A172 (cell line): ENCODE measurements at regions not wholly inside any gene's neighbourhood (a gene's known extent, or its start where the extent isn't known, plus 50 kb on each side); places are given as distances from the start of the nearest gene placed in this dataset.

ENCODE experiments used
- DNase-seq: peaks from one replicate; pipeline ENCODE4 v3.0.0-alpha.2; 2015; ENCODE audit warnings: low spot score

DNA sequence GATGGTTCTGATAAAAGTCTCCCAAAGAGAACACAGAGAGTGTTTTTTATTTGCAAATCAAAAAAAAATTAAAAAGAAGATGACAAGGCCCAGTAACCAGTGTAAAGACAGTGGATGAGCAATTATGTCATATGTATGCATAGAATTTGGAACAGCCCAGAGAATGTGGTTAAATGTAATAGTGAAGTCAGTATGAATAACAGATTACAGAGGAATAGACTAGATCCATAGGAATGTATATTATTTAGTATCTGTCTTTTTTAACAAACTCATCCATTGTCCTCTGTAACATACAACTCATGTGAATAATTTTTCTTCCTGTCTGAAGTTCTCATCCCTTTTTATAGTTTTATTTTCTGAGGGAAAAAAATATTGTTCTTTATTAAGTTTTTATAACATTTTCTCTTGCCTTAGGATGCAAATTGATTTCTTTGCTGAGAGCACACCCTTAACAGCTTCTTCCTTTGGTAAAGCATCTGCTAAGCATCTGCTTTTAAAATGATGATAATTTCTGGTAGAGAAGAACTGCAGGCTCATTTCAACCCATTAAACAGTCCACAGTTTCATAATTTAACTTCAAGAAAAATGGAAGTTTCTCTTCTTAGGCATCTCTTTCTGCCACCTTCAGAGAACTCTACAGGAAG is 266.5 kb upstream of the MTNR1B start:
- peak; percentile 1 for DNase-seq

DNA sequence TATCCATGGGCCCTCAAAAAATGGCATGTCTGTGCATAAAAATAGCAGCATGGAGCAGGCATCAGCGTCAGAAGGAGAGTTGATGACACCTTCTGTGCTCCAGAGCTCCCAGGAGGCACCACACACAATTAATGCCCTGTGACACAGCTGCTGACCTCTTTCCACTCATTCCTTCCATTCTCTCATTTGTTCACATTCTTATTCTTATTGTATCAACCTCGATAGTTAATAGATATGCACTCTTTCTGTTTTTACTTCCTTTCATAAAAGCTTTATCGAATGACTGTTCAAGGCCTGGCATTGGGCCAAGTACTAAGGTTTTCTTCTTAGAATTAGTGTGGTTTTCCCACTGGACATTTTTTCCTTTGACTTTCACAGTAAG is 266.0 kb upstream of the MTNR1B start:
- no peak for DNase-seq

DNA sequence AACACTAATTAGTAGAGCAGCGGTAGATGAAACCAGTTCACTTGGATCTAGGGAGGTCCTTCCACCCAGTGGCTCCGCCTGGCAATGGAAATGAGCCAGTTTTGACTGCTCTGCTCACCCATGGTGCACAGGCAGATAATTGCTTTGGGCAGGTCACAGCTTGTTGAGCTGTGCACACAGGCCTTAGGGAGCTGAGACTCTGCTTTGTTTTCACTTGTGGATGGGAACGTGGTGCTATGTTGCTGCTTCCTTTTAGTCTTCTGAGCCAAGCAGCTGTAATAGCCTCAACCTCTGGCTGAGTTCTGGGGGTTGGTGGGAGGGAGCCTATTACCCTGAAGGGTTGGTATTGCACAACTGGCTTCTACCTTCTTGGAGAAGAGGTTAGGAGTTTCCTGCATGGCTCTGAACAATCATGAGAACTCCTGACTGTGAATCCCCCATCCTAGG is 262.3 kb upstream of the MTNR1B start:
- DNase-seq: no peak

DNA sequence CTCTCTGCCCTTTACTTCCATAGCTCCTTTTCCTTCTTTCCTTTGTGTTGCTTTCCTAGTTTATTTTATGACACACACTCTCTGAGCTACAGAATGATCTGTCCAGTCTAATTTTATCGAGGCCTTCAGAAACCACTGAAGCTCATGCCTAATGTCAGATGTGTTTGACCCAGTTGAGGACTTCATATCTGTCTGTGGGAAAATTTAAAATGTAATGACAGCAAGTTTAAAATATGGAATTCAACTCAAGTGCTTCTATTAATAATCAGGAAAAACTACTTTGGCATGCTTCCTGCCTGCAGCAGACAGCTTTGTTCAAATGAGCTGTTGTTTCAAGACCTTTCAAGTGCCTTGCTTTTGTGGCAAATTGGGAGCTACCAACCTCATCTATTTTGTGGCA is 261.8 kb upstream of the MTNR1B start:
- no peak for DNase-seq

DNA sequence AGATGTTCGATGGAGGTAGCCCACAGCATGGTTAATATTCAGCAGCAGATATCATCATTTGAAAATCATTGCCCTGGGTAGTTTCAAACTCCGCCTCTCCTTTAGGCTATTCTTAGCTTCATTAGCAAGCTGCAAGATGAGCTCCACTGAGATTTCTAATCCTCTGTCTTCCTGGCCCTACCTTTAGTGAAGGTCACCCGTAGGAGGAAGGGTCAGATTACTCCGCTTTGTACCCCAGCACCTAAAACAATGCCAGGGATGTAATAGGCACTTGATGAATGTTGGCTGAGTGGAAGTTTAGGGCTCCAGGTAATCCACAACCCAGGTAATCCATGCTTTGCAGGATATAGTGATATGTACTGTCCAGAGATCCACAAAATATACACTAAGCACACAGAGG is 260.1 kb upstream of the MTNR1B start:
- DNase-seq: no peak

DNA sequence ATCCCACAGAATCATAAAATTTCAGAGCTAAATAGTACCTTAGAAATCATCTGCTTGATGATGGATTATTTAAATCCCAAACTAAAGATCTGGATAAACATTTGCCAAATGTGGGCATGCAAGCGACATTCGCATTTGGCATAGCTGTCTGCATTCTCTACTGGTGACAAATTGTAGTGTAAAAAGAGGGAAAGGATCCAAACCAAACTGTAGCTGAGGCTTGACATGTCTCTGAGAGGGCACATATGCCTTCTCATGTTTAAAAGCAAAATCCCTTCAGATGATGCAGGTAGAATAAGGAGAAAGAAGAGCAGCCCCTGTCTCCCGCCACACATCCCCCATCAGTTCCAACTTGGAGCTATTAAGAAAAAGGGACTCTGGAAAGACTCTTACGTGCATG is 257.5 kb upstream of the MTNR1B start:
- DNase-seq: no peak

DNA sequence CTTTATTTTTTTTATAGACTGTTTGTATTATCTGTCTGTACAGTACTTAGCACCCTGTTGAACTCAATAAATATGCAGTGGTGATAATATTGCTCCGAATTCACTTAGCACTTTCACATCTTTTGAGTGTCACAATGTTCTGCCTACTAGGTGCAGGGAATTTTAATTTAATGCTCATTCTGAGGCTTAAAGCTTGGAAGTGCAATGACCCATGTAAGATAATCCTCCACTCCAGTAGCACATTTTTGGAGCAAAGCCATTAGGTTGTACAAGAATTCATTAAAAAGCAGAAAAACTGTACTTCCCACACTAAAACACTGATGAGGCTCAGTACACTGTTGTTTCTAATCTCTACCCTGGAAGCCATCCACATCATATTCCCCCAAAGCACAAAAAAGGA is 255.3 kb upstream of the MTNR1B start:
- DNase-seq: no peak

DNA sequence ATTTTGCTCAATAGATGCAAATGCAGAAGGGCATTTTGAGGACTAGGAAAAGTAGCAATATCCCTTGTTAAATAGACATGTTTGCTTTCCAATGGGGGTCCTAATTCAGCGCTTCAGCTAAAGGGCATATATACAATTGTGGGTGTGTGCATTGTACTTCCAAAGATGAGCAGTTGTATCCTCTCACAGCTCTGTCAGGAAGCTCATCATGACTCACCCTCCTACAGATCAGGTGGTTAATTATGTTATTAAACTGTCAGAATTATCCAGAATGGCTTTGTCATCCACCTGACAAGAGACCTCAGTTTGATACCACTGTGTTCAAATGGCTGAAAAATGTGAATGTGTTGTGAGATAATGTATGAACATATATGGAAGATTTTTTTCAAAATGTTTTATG is 252.2 kb upstream of the MTNR1B start:
- no peak for DNase-seq

DNA sequence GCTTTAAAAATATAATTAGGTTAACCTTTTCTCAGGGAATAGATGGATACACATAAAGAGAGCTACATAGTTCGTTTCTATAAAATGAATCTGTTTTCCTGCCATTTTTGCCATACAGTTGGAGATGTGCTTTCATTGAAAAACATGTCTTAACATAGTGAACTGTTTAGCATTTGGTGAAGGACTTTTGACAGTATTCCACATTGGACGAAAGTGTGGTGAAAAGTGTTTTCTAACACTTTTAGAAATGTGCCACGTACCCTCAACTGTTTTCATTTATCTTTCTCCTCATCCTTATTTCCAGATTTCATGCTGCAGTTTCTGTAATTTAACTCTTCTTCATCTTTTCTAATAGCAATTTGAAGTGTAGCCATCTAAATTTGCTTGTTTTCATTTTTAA is 249.1 kb upstream of the MTNR1B start:
- no peak for DNase-seq

DNA sequence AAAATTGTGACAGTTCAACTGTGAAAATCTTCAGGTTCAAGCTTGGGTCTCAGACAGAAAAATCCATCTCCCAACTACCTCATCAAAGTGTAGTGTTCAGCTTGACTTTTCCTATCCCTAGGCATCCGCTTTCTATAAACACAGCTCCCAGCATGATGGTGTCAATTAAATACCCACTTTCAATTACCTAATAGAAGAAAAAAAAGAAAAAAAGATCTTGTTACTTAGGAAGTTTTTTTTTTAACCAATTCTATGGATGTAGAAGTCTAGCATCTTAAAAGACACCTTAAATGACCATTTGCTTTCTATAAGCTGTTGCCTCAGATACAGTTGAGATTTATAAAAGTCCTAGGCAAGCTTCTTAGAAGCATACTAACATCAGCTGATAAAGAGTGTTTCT is 244.1 kb upstream of the MTNR1B start:
- no peak for DNase-seq

DNA sequence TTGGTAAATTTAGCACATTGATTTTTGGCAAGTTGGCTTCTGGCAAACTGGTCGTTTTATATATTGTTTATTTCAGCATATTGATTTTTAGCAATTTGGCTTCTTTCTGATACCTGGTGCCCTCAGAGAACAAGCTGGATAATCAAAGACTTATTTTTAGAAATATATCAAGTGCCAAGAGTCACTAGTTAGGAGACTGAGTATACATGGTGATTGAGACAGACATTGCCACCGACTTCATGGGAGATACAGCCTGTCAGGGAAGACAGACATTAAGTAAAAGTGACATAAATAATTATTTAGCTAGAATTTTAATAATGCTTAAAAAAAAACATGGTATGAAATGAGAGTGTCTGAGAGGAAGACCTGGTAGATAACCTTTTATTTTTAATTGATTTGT is 242.3 kb upstream of the MTNR1B start:
- DNase-seq: no peak

DNA sequence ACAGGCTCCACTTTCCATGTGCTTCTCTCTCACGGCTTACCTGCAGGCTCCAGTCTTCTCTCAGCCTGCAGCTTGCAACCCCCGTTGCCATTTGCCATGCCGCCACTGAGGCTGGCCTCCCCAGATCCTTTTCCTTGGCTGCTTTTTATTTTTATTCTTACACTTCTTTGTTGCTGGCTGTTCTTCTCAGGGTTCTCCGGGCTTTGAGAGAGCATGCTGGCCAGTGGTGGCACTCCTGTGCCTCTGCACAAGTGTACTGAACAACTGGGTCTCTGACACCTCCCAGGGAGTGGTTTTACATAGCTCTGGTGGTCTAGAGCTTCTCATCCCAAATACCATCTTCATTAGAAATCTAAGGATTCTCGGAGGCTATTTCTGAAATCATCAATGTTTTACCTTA is 241.7 kb upstream of the MTNR1B start:
- no peak for DNase-seq

DNA sequence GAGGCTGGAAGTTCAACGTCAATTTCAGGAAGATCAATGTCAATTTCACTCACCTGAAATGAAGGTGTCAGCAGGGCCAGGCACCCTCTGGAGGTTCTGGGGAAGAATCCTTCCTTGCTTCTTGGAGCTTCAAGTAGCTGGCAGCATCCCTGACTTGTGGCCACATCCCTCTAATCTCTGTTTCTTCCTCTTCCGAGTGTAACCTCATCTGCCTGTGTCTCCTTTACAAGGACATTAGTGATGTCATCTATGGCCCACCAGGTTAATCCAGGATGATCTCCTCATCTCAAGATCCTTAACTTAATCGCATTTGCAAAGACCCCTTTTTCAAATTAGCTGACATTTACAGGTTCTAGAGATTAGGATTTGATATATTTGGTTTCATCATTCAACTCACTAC is 240.8 kb upstream of the MTNR1B start:
- no peak for DNase-seq

DNA sequence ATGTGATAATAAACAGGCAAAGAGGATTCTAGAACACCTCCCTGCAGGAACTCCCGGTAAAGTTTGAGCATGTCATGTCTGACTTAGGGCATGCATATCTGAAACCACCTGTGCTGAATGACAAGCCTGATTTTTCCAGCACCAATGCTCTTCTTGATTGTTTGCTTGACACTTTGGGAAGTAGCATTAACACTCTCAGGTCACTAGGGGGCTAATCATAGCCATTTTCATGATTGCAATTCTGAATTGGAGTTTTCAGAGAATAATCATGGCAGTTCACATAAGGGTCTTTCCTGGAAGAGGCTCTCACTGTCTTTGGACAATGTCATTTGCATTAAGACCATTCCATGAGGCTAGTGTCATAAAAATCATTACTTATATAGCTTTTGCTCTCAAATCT is 234.4 kb upstream of the MTNR1B start:
- DNase-seq: no peak

DNA sequence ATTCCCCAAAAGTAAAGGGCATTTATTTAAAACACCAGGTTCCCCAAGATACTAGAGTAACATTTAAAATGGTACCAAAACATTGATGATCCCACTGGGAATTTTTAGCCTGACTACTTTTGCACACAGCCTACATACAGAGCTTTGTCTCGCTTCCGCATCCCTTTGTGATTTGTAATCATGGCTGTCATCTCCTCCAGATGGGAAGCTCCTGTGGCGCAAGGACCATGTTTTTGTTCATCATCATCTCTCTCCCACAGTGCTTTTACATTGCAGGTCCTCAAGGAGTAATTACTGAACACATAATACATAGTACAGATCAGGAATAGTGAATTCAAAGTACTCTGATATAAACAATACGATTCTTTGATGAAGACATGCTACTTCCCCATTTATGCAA is 231.2 kb upstream of the MTNR1B start:
- no peak for DNase-seq

DNA sequence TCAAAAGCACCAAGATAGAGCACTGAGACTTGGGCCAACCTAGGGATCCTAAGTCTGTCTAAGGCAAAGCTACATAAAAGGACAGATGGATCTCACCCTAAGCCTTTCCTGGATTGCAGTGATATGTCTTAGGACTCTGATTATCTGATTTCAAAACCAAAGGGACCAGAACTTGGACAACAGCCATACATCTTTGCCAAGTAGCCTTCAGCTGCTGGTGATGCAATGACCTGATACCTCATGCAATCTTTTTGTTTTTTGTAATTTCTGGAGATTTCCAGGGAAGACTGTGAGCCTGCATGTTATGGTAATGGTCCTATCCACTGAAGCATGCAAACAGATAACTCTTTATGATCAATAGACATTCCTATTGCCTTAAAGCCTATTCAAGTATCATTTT is 230.4 kb upstream of the MTNR1B start:
- DNase-seq: no peak

DNA sequence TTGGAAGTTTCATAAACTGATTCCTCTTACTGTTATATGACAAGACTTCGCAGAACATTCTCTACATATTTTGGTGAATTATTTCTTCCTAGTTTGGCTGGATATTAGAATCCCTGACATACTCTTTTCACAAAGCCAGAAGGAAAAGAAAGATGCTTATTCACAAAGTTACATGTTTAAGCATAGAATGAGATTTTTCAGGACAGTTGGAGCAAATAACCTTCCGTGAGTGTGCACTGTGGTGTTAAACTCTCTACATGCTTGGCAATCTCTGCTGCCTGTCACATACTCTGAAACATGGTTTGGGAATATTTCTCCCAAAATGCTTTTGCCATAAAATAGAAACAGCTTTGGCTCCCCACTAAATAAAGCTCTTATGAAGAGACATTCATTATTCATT is 230.0 kb upstream of the MTNR1B start:
- no peak for DNase-seq

DNA sequence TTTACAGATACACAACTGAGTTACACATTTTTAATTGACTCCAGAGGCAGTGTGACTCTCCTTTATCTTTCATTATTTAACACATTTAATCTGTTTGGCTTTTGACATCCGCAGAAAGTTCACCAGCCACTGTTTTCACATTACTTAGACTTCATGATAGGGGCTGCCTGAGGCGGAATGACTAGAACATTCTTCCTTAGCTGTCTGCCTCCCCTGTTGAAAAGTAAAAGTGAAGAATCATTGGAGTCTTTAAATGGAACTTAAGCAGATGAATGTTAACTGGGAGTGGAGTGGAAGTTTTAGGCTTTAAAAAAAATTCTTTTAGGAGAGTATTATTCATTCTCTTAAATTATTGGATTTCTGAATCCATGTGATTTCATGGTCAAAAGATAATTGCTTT is 229.2 kb upstream of the MTNR1B start:
- no peak for DNase-seq

DNA sequence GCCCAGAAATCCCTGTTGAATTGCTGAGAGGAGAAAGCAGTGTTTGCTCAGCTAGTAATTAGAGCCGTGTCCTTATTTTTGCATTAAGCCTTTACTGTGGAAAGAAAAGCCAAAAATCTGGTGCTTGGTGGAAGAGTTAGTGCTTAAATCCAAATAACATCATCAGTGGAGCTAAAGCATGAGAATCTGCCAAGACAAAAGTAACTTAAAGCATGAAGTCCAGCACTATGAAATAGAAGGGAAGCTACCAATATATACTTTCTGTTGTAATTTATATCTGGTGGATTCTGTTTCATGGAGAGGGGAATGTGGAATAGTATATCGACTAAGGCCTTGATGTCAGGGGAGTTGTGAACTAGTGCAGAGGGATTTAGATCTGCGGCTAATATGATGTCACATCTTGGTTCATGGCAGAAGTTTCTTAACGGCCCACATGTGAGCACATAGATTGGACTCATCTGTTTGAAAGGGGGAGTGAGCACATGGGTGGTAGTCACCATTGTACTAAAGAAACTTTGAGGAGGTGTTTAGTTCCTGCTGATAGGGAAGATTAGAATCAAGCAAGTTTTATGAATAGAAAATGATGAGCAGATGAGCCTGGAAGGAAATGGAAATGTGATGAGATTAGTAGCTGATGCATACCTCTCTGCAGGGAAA is 224.4 kb upstream of the MTNR1B start:
- DNase-seq: no peak

DNA sequence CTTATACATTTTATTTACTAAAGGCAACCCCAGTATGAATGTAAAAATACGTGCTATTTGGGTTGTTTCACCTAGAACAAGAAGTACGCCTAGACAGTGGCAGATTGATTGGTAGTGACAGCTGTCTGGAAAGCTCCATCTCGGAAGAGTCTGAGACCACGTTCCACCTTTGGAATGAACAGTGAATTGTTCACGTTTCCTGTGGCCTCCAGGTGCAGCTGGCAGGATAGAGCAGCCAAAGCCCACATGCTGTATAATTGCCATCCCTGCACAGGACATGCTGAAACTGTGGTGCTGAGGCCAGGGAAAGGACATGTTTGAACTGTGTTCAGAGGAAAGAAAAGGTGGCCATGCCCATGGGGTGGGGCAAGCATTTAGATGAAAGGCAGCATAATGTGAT is 218.7 kb upstream of the MTNR1B start:
- no peak for DNase-seq

DNA sequence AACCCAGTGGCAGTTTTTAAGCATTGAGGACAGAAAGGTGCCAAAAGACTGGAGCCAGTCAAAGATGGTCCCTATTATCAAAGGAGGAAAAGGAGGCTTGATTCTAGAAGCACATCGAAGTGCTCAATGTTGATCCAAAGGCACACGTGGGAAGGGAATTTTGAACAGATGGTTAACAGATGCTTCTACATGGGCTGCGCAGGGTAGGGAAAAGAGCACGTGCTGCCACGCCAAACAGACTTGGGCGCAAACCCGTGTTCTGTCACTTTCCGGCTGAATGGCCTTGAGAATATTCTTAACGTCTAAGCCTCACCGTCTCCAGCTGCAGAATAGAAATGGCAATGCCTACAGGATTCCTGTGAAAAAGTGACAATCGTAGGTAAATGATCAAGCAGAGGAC is 217.9 kb upstream of the MTNR1B start:
- DNase-seq: no peak

DNA sequence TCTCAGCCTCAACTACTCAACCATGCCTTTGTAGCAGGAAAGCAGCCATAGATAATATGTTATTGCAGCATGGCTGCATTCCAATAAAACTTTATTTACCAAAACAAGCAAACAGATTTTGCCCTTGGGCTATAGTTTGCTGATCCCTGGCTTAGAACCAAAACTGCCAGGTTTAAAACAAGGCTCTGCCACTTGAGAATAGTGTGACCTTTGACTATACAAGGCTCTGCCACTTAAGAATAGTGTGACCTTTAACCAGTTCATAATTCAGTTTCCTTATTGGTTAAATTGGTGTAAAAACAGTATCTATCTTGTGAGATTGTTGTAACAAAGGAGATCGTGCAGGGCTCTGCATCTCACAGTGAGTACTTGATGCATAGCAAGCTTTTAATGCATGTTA is 217.3 kb upstream of the MTNR1B start:
- no peak for DNase-seq

DNA sequence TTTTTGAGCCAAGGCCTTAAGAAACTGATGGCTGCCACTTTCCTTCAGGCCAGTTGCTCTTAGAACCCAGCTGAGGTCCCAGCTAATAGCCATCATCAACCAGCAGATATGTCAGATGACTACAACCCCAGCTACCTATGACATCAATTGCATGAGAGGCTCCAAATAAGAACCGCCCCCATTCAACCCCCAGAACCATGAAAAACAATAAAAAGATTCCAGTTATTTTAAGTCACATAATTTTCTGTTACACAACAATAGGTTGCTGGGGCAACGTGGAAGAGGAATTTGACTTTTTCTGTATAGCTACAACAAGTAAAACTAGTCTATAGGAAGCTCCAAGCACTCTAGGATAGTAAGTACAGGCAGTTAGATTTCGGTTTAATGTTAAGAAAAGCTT is 216.3 kb upstream of the MTNR1B start:
- no peak for DNase-seq

DNA sequence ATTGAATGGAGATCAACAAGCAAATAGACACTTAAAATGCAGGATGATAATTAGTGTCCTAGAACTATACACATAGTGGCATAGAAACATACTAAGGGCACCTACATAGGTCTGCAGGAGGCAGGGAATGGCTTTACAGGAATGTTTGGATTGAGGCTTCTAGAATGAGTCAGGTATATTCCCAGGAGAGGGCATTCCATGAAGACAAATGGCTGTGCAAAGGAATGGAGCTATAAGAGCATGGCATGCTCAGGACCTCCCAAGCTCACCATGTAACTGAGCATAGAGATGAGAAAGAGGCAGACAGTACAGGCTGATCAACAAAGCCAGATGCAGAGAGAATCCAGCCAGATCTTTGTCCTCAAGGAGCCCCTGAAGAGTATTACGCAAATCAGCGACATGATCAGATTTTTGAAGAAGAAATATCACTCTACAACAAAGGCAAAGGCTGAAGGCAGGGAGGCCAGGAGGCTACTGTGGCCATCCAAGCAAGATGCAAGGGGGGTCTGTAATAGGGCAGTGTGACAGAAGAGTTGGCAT is 211.1 kb upstream of the MTNR1B start:
- DNase-seq: no peak
